ENCODE measurements at regions not wholly inside any gene's neighbourhood (a gene's known extent, or its start where the extent isn't known, plus 50 kb on each side); places are given as distances from the start of the nearest gene placed in this dataset.

DNA sequence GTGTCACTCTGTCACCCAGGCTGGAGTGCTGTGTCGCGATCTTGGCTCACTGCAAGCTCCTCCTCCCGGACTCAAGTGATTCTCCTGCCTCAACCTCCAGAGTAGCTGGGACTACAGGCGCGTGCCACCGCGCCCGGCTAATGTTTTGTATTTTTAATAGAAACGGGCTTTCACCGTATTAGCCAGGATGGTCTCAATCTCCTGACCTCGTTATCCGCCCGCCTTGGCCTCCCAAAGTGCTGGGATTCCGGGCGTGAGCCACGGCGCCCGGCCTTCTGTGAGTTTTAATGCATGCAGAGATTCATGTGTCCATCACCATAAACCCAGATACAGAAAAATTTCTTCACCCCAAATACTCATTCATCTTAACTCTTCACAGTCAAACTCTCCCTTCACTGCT is 1046.7 kb downstream of the CDH9 start:
- FAIRE-seq: no peak

DNA sequence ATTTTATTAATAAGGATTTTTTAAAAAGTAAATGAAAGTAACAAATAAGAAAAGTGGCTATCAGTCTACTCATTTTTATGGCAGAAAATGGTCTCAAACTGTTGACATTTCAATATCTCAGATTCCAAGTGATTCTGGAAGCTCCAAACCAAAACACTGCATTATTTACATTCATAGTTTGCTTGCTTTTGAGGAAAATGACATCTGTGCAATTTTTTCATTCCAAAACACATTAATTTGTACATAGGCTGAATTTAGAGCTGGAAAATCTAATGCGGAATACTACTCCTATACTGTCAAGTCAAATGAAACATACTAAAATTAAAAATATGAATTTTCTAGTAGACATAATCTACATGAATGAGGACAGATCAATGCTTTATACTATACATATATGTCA is 1047.6 kb downstream of the CDH9 start:
- no peaks in the 10 kb centered on the region for H3K4me1 ChIP-seq (ENCODE audit: insufficient read depth, low read length)
- no peak overlapping the region for H2AFZ ChIP-seq (ENCODE audit: low read depth, low read length)
- no peaks in the 10 kb centered on the region for H3K27me3 Mint-ChIP-seq (ENCODE audit: low read depth, unreplicated experiment)
- H3K27ac Mint-ChIP-seq (ENCODE audit: unreplicated experiment): no peak overlapping the region
- H4K20me1 ChIP-seq (ENCODE audit: insufficient read depth, low read length): no peaks in the 10 kb centered on the region
- no peak overlapping the region for H3K27ac ChIP-seq (ENCODE audit: low read depth, low read length)
- no peaks in the 10 kb centered on the region for H3K27me3 ChIP-seq (ENCODE audit: insufficient read depth, low read length)
- no peak overlapping the region for H3K9ac ChIP-seq (ENCODE audit: low read length)
- no peaks in the 10 kb centered on the region for H3K9me3 ChIP-seq (ENCODE audit: insufficient read depth, low read depth, low read length)
- no peaks in the 10 kb centered on the region for H3K36me3 ChIP-seq (ENCODE audit: insufficient read depth, low read length)
- no peak overlapping the region for H3K4me2 ChIP-seq (ENCODE audit: low read length)
- FAIRE-seq: no peak
- no peaks in the 10 kb centered on the region for H3K36me3 Mint-ChIP-seq (ENCODE audit: low read depth, unreplicated experiment)
- no peaks in the 10 kb centered on the region for H3K9me3 Mint-ChIP-seq (ENCODE audit: unreplicated experiment)
- no peak overlapping the region for H3K4me3 ChIP-seq (ENCODE audit: insufficient read depth, low read depth, low read length)
- H3K79me2 ChIP-seq (ENCODE audit: insufficient read depth, low read length): no peaks in the 10 kb centered on the region
- no peak for DNase-seq (ENCODE audit: low read depth)
- no peak overlapping the region for H3K4me3 Mint-ChIP-seq (ENCODE audit: unreplicated experiment)
- H3K4me1 Mint-ChIP-seq (ENCODE audit: low read depth, unreplicated experiment): no peaks in the 10 kb centered on the region
- TF ChIP-seq EZH2 (IDR thresholded peaks at IDR 0.05; ENCODE audit: insufficient read depth, low read length): no peak
- TF ChIP-seq, protein P1, sequence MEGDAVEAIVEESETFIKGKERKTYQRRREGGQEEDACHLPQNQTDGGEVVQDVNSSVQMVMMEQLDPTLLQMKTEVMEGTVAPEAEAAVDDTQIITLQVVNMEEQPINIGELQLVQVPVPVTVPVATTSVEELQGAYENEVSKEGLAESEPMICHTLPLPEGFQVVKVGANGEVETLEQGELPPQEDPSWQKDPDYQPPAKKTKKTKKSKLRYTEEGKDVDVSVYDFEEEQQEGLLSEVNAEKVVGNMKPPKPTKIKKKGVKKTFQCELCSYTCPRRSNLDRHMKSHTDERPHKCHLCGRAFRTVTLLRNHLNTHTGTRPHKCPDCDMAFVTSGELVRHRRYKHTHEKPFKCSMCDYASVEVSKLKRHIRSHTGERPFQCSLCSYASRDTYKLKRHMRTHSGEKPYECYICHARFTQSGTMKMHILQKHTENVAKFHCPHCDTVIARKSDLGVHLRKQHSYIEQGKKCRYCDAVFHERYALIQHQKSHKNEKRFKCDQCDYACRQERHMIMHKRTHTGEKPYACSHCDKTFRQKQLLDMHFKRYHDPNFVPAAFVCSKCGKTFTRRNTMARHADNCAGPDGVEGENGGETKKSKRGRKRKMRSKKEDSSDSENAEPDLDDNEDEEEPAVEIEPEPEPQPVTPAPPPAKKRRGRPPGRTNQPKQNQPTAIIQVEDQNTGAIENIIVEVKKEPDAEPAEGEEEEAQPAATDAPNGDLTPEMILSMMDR (IDR thresholded peaks at IDR 0.05; ENCODE audit: insufficient read depth, low read depth, low read length): no peak

More for the DNA sequence above, 1046.7 kb downstream of the CDH9 start:
- H2AFZ ChIP-seq (ENCODE audit: low read depth, low read length): no peak overlapping the region
- no peaks in the 10 kb centered on the region for H3K9me3 ChIP-seq (ENCODE audit: insufficient read depth, low read depth, low read length)
- H3K4me2 ChIP-seq (ENCODE audit: low read length): no peak overlapping the region
- no peaks in the 10 kb centered on the region for H4K20me1 ChIP-seq (ENCODE audit: insufficient read depth, low read length)
- DNase-seq (ENCODE audit: low read depth): no peak
- no peaks in the 10 kb centered on the region for H3K27me3 ChIP-seq (ENCODE audit: insufficient read depth, low read length)
- no peaks in the 10 kb centered on the region for H3K4me1 Mint-ChIP-seq (ENCODE audit: low read depth, unreplicated experiment)
- no peak for TF ChIP-seq EZH2 (IDR thresholded peaks at IDR 0.05; ENCODE audit: insufficient read depth, low read length)
- TF ChIP-seq, protein P1 (IDR thresholded peaks at IDR 0.05; ENCODE audit: insufficient read depth, low read depth, low read length): no peak
- no peak overlapping the region for H3K4me3 Mint-ChIP-seq (ENCODE audit: unreplicated experiment)
- no peak overlapping the region for H3K9ac ChIP-seq (ENCODE audit: low read length)
- no peaks in the 10 kb centered on the region for H3K79me2 ChIP-seq (ENCODE audit: insufficient read depth, low read length)
- no peaks in the 10 kb centered on the region for H3K4me1 ChIP-seq (ENCODE audit: insufficient read depth, low read length)
- H3K9me3 Mint-ChIP-seq (ENCODE audit: unreplicated experiment): no peaks in the 10 kb centered on the region
- no peak overlapping the region for H3K4me3 ChIP-seq (ENCODE audit: insufficient read depth, low read depth, low read length)
- no peak overlapping the region for H3K27ac ChIP-seq (ENCODE audit: low read depth, low read length)
- H3K27me3 Mint-ChIP-seq (ENCODE audit: low read depth, unreplicated experiment): no peaks in the 10 kb centered on the region
- H3K36me3 Mint-ChIP-seq (ENCODE audit: low read depth, unreplicated experiment): no peaks in the 10 kb centered on the region
- no peaks in the 10 kb centered on the region for H3K36me3 ChIP-seq (ENCODE audit: insufficient read depth, low read length)
- no peak overlapping the region for H3K27ac Mint-ChIP-seq (ENCODE audit: unreplicated experiment)

DNA sequence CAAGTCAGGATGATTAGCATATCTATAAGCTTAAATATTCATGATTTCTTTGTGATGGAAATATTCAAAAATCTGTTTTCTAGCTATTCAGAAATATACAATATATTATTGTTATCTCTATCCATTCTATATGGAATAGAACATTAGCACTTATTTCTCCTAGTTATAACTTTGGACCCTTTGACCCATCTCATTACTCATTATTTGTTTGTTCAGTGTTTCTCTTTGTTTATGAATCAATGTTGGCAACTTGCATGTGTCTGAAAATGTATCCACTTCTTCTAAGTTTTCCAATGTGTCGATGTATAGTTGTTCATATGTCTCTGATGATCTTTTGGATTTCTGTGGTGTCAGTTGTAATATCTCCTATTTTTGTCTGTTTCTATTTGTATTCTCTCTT is 1059.3 kb downstream of the CDH9 start:
- no peak overlapping the region for H3K4me2 ChIP-seq (ENCODE audit: low read length)
- H3K4me1 ChIP-seq (ENCODE audit: insufficient read depth, low read length): no peaks in the 10 kb centered on the region
- Mint-ChIP-seq H3K27ac (ENCODE audit: unreplicated experiment) (no peak overlapping the region), H3K4me1 (ENCODE audit: low read depth, unreplicated experiment) (no peaks in the 10 kb centered on the region), H3K27me3 (ENCODE audit: low read depth, unreplicated experiment) (no peaks in the 10 kb centered on the region), H3K4me3 (ENCODE audit: unreplicated experiment) (no peak overlapping the region), H3K36me3 (ENCODE audit: low read depth, unreplicated experiment) (no peaks in the 10 kb centered on the region), H3K9me3 (ENCODE audit: unreplicated experiment) (peaks cover 2% of the 10 kb centered on the region)
- no peak for DNase-seq (ENCODE audit: low read depth)
- no peak overlapping the region for H3K9ac ChIP-seq (ENCODE audit: low read length)
- no peaks in the 10 kb centered on the region for H3K9me3 ChIP-seq (ENCODE audit: insufficient read depth, low read depth, low read length)
- no peak overlapping the region for H3K4me3 ChIP-seq (ENCODE audit: insufficient read depth, low read depth, low read length)
- H4K20me1 ChIP-seq (ENCODE audit: insufficient read depth, low read length): no peaks in the 10 kb centered on the region
- H3K27ac ChIP-seq (ENCODE audit: low read depth, low read length): no peak overlapping the region
- TF ChIP-seq, protein P1 (IDR thresholded peaks at IDR 0.05; ENCODE audit: insufficient read depth, low read depth, low read length): no peak
- no peak for TF ChIP-seq EZH2 (IDR thresholded peaks at IDR 0.05; ENCODE audit: insufficient read depth, low read length)
- H3K79me2 ChIP-seq (ENCODE audit: insufficient read depth, low read length): no peaks in the 10 kb centered on the region
- no peaks in the 10 kb centered on the region for H3K27me3 ChIP-seq (ENCODE audit: insufficient read depth, low read length)
- H2AFZ ChIP-seq (ENCODE audit: low read depth, low read length): no peak overlapping the region
- no peaks in the 10 kb centered on the region for H3K36me3 ChIP-seq (ENCODE audit: insufficient read depth, low read length)
- FAIRE-seq: no peak

All from astrocyte (in vitro differentiated cells and primary cell).